Suppressor macrophage (primary cell): ENCODE measurements at regions not wholly inside any gene's neighbourhood (a gene's known extent, or its start where the extent isn't known, plus 50 kb on each side); places are given as distances from the start of the nearest gene placed in this dataset.

Experiments
- DNase-seq, 4 experiments: peaks; one replicate each; pipeline ENCODE4 v3.0.0-alpha.2; 2020 to 2022

DNA sequence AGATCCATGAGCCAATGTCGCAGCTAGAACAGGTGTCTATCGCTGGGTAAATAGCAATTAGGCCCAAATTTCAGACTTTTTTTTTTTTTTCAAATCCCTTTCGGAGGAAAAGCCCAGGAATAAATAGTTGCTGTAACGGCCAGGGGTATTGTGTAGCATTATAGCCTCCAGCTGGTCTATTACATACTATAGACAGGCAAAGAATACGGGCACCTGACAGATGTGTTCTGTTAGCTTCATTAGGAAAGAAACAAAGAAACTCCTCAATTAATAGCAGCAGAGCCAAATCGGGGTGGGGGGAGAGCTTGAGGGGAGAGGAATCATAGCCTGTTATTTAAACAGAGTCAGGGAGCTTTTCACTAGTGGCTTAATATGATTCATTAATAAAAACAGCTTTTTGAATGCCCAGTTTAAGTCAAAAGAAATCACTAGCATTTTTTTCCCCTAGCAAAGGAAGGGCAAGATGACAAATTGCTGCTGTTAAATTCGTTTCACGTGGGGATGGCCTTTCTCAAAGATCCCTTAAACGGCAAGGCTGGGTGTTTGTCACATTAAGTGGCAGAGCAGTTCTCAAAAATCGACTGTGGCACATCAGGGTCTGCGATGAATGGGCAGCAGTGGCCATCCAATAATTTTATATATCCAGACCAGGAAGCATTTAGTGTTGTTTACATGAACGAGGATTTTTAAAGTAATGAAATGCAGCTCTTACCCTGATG lies 139.4 kb downstream of the ID4 start:
- DNase-seq = no peak

- DNase-seq = no peak
Measured at GRCh38 chr6:19979059-19979458, 141.9 kb downstream of the ID4 start.

DNA sequence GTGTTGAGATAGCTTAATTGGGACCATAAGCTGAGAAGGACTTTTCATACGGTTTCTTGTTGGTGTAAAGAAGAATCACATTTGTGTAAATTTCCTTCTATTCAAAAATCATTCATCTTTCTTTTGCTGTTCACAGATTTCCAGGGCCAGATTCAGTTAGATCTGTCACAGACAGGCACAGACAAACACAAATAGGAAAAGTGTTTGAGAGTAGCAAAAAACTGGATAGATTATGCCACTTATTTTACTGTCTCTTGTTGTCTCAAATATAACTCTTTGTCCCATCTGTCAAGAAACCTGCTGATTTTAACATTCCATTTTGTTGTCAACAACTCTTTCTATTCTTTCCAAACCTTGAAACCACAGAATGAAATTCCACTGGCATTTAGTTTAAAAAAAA lies 142.8 kb downstream of the ID4 start:
- no peak for DNase-seq

GRCh38 chr6:19983374-19983773 lies 146.2 kb downstream of the ID4 start:
- DNase-seq = no peak

- no peak for DNase-seq
Measured at GRCh38 chr6:19986691-19987438, 149.7 kb downstream of the ID4 start.

DNA sequence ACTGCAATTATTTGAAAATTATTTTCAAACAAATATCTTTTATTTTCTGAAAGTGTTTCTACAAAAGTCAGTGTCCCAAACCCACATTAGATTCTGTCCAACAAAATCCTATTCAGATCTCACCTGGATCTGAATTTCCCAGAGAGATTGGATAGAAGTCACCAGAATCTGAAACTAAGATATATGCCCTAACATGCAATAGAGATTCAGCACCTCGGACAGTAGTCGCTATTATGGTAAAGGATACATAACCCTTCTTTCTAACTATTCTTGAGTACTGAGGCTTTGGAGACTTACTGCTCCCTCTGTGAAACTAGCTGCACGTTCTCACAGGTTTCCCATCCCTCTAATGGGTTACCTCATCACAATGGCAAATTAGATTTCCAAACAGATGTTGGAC lies 151.4 kb downstream of the ID4 start:
- peak in 1 of 4 experiments; percentile 7 for DNase-seq

DNA sequence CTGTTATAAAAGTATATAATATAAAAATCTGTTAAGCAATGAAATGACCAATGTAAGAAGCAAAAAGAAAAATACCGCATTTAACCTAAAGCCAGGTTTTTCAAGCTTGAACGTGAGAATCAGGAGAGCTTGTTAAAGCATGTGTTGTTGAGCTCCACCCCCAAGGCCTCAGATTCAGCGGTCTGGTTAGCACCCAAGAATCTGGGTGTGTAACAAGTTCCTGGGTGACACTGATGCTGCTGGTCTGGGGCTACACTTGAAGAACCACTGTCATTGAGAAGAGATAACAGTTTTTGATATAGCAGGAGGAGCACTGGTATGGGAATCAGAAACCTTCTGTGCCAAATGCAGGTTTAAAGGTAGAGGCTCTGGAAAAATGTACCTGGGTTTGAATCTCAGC lies 154.0 kb downstream of the ID4 start:
- no peak for DNase-seq

DNA sequence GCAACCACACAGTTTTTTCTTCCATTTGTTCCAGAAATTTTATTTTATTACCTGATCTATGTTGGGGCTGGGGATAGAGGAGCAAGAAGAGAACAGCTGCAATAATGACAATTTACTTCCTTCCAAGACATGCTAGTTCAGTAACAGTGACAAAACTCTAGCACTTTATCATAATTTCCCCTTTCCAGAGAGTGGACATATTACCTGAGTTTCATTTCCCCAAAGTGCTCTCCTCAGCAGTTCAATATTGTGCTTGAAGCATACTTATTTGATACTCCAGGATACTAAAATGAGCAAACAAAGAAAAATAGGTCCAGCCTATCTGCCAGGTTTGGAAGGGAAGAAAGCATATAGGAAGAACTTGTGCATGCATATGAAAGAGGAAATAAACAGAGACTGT lies 157.7 kb downstream of the ID4 start:
- no peak for DNase-seq

DNA sequence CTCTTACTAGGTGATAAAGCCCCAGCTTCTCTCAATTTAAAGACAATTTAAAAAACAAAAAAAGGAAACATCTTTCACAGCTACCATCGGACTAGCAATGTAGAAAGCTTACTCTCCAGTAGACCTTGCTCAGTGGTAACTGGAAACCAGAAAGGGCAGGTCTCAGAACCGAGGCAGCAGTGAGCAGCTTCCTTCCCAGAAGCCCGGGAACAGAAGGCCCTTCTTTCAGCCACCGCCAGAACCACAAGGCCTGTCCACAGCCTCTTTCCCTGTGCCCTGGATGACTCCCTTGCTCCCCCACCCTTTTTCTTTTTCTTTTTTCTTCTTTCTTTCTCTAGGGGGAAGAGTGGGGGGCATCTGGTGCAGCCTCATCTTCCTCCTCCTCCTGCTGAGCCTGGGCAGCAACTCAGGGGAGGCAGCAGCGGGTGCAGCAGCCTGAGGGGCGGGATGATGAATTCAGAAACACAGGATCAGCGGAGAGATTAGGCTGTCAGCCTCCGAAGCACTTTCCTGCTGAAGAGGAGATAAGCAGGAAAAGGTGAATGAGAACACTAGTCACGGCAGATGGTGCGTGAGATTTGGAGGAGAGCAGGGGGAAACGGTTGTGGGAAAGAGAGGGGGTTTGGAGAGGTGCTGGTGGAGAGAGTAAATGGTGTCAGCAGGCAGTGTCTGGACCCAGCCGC lies 158.5 kb downstream of the ID4 start:
- no peak for DNase-seq

GRCh38 chr6:19997104-19997503 lies 159.9 kb downstream of the ID4 start:
- no peak for DNase-seq

- no peak for DNase-seq
Measured at GRCh38 chr6:19998541-19998940, 161.4 kb downstream of the ID4 start.

GRCh38 chr6:19999319-20000191 lies 162.4 kb downstream of the ID4 start:
- peak; percentile 46 to 72 (median 55) for DNase-seq

DNA sequence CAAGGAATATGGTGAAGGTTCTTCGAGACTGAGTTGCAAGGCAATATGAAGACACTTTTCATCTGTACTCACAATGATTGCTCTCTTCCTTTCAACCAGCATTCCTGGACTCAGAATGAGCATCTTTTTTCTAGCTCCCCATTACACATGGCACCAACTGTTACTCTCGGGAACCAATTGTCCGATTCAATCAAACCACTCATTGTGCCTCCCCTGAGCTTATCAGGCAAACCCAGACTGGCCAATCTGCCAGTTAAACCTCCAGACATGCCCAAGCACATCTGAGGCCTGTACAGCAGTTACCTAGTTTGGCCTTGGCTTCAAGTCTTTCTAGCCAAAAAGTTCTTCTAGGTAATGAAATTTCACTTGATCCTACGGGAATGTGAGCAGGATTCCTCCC lies 164.1 kb downstream of the ID4 start:
- DNase-seq = no peak

- DNase-seq = no peak
Measured at GRCh38 chr6:20006037-20006436, 168.9 kb downstream of the ID4 start.

GRCh38 chr6:20008131-20008530 lies 171.0 kb downstream of the ID4 start:
- no peak for DNase-seq

DNA sequence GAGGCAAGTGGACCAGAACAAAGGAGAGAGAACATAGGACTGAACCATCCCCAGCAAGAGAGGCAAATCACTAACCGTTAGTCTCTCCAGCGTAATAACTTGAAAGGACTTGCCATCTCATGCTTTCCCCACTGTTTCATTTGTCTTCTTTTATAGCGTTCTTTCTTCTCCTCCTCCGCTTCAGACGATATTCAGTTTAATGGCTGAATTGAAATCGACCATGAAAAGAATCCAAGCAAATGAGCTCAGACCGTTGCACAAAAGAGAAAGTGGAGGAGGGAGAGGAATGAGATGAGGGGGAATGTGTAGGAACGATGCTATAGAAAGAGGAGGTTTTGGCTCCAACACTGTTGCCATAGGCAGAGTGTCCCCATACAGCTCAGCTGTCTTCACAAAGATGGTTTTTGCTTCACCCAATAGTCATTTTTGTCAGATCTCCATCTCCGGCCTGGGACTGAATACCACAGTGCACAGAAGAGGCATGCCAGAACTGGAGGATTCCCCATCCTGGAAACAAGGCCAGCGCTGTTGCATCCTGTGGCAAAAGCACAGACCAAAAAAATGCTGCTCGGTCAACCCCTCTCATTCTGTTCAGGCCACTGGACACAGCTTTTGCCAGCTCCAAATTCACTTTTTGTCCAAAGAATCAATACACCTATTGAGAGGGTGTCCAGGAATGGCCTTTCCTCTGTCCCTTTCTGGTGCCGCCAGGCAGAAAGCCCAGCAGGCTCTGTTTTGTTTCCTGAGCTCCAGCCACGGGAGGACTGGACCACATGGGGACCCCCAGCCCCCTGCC lies 176.1 kb downstream of the ID4 start:
- DNase-seq = no peak

- DNase-seq = no peak
Measured at GRCh38 chr6:20014508-20014907, 177.3 kb downstream of the ID4 start.

GRCh38 chr6:20020526-20020925 lies 183.4 kb downstream of the ID4 start:
- DNase-seq = no peak

DNA sequence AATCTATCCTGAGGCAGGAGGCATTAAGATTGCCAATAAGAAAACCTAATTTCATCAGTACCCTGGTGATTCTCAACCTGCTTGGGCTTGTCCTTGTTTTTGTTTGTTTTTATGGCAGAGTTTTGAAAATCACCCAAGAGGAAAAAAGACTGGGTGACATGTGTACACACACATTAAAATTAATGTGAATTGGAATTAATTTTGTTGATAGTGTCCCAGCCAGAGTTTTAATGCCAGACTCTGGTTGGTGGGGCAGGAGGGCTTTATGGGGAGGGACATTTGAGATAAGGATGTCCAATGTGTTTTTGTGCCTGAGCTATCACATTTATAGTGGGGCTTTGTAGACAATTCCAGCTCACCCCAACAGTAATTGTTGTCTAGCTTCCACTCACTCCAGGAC lies 184.6 kb downstream of the ID4 start:
- DNase-seq = no peak

- peak in 3 of 4 experiments; percentile 6 to 23 (median 8) for DNase-seq
Measured at GRCh38 chr6:20023549-20024315, 186.6 kb downstream of the ID4 start.

DNA sequence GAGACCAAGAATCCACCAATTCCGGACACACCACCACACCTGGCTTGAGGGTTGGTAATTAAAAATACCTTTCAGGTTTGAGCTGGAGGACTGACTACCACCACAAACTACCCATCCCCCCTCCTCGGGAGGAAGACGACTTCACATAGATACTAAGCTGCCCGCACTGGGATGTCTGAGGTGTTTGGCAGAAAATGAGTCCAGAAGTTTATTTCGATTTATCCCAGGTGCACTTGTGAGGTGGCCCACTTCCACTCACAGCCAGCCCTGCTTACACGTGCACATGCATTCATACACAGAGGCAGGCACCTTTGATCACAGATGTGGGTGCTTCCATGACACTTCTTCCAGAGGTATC lies 187.1 kb downstream of the ID4 start:
- no peak for DNase-seq
